ENCODE measurements at regions not wholly inside any gene's neighbourhood (a gene's known extent, or its start where the extent isn't known, plus 50 kb on each side); places are given as distances from the start of the nearest gene placed in this dataset.
A peak's percentile ranks its signal among the peaks of the same experiment; 100 is the strongest.

GRCh38 chr6:51531623-51532022 is 555.8 kb downstream of the PKHD1 start:
- H3K27me3 ChIP-seq (ENCODE audit: control insufficient read depth, insufficient read depth, low read length): no peaks in the 10 kb centered on the region
- no peak for DNase-seq
- H3K4me1 ChIP-seq (ENCODE audit: control insufficient read depth, insufficient read depth, low read length): no peaks in the 10 kb centered on the region
- WGBS (ENCODE audit: insufficient coverage): no CpG with 5 or more reads among the region's 2 CpGs
- H3K4me3 ChIP-seq (ENCODE audit: low read length): no peak overlapping the region
- no peaks in the 10 kb centered on the region for H3K36me3 ChIP-seq (ENCODE audit: control insufficient read depth, insufficient read depth, low read length)
- no peaks in the 10 kb centered on the region for H3K9me3 ChIP-seq (replicated peaks; ENCODE audit: control insufficient read depth, low read depth, low read length)
- H3K27ac ChIP-seq (ENCODE audit: low read length): no peak overlapping the region

- Histone ChIP-seq H3K36me3 (ENCODE audit: control insufficient read depth, insufficient read depth, low read length) (no peaks in the 10 kb centered on the region), H3K4me1 (ENCODE audit: control insufficient read depth, insufficient read depth, low read length) (no peaks in the 10 kb centered on the region), H3K9me3 (replicated peaks; ENCODE audit: control insufficient read depth, low read depth, low read length) (no peaks in the 10 kb centered on the region), H3K27me3 (ENCODE audit: control insufficient read depth, insufficient read depth, low read length) (no peaks in the 10 kb centered on the region), H3K4me3 (ENCODE audit: low read length) (no peak overlapping the region), H3K27ac (ENCODE audit: low read length) (no peak overlapping the region)
- WGBS (ENCODE audit: insufficient coverage): no CpG with 5 or more reads among the region's 3 CpGs
- no peak for DNase-seq
Measured at GRCh38 chr6:51533962-51534361, 553.5 kb downstream of the PKHD1 start.

DNA sequence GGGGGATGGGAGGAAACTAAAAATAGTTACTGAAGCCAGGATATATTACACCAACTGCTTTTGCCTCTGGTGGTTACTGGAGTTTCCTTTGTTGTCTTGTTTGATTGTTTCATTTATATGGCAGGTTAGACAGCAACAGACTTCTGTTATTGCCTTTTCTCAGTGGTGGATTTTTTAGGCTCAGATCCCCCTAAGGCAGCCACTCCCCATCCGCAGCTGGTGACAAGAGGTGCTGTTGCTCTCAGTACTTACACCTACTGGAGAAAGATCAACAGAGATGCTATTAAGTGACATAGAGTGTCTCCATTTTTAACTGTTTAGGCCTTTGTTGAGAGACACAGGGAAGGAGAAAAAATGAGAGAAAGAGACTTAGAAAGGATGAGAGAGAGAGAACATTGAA is 552.1 kb downstream of the PKHD1 start:
- H3K27ac ChIP-seq (ENCODE audit: low read length): no peak overlapping the region
- no peak for DNase-seq
- no peaks in the 10 kb centered on the region for H3K9me3 ChIP-seq (replicated peaks; ENCODE audit: control insufficient read depth, low read depth, low read length)
- no peaks in the 10 kb centered on the region for H3K27me3 ChIP-seq (ENCODE audit: control insufficient read depth, insufficient read depth, low read length)
- no peaks in the 10 kb centered on the region for H3K4me1 ChIP-seq (ENCODE audit: control insufficient read depth, insufficient read depth, low read length)
- WGBS (ENCODE audit: insufficient coverage): no CpG with 5 or more reads among the region's 1 CpG
- H3K4me3 ChIP-seq (ENCODE audit: low read length): no peak overlapping the region
- H3K36me3 ChIP-seq (ENCODE audit: control insufficient read depth, insufficient read depth, low read length): no peaks in the 10 kb centered on the region

DNA sequence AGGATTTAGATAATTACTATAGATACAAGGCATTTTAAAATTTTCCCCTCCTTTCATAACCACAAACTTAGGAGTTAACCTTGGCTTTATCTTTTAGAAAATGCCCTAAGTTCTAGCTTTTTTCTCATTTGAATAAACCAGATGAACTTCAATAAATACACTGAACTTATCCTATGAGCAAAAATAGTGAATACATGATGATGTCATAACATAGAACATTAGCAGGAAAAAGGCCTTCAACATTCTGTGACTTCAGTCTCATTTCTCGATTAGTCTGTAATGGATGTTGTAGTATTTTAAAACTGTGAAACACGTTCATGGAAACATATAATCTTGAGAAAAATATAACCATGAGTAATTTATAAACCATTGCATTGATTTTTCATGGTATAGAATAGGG is 550.7 kb downstream of the PKHD1 start:
- no peaks in the 10 kb centered on the region for H3K36me3 ChIP-seq (ENCODE audit: control insufficient read depth, insufficient read depth, low read length)
- no peak for DNase-seq
- H3K27ac ChIP-seq (ENCODE audit: low read length): no peak overlapping the region
- no peaks in the 10 kb centered on the region for H3K4me1 ChIP-seq (ENCODE audit: control insufficient read depth, insufficient read depth, low read length)
- WGBS (ENCODE audit: insufficient coverage): no CpG with 5 or more reads among the region's 2 CpGs
- H3K27me3 ChIP-seq (ENCODE audit: control insufficient read depth, insufficient read depth, low read length): no peaks in the 10 kb centered on the region
- no peaks in the 10 kb centered on the region for H3K9me3 ChIP-seq (replicated peaks; ENCODE audit: control insufficient read depth, low read depth, low read length)
- no peak overlapping the region for H3K4me3 ChIP-seq (ENCODE audit: low read length)

GRCh38 chr6:51541847-51542246 is 545.6 kb downstream of the PKHD1 start:
- whole genome bisulfite sequencing (ENCODE audit: insufficient coverage): 60% methylated on average over 1 of the region's 7 CpGs
- H3K4me1 ChIP-seq (ENCODE audit: control insufficient read depth, insufficient read depth, low read length): no peaks in the 10 kb centered on the region
- no peaks in the 10 kb centered on the region for H3K27me3 ChIP-seq (ENCODE audit: control insufficient read depth, insufficient read depth, low read length)
- no peak overlapping the region for H3K27ac ChIP-seq (ENCODE audit: low read length)
- DNase-seq: peak; percentile 38
- no peaks in the 10 kb centered on the region for H3K9me3 ChIP-seq (replicated peaks; ENCODE audit: control insufficient read depth, low read depth, low read length)
- no peak overlapping the region for H3K4me3 ChIP-seq (ENCODE audit: low read length)
- no peaks in the 10 kb centered on the region for H3K36me3 ChIP-seq (ENCODE audit: control insufficient read depth, insufficient read depth, low read length)

DNA sequence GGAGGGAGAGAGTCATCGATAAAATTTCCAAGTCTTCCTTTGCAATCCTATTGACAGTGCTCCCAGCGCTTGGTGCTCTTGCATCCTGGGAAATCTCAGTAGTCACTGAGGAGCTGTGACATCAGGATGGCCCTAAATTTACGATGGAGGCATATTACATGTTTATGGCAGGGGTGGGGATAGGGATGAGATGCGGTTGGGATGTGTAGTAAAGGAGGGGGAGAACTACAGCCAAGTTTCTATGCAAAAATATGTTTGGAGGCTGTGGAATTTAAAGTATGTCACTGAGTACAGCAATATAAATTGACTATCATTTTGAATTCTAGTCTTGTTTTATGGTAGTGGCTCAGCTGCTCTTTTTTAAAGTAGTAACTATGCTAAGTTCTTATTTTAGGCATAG is 544.9 kb downstream of the PKHD1 start:
- no peaks in the 10 kb centered on the region for H3K27me3 ChIP-seq (ENCODE audit: control insufficient read depth, insufficient read depth, low read length)
- 28% methylated on average over 3 of the region's 4 CpGs for WGBS (ENCODE audit: insufficient coverage)

GRCh38 chr6:51550243-51550642 is 537.2 kb downstream of the PKHD1 start:
- no CpG with 5 or more reads among the region's 1 CpG for WGBS (ENCODE audit: insufficient coverage)
- Histone ChIP-seq H3K36me3 (ENCODE audit: control insufficient read depth, insufficient read depth, low read length) (no peaks in the 10 kb centered on the region), H3K4me3 (ENCODE audit: low read length) (no peak overlapping the region), H3K4me1 (ENCODE audit: control insufficient read depth, insufficient read depth, low read length) (no peaks in the 10 kb centered on the region), H3K9me3 (replicated peaks; ENCODE audit: control insufficient read depth, low read depth, low read length) (no peaks in the 10 kb centered on the region), H3K27ac (ENCODE audit: low read length) (no peak overlapping the region), H3K27me3 (ENCODE audit: control insufficient read depth, insufficient read depth, low read length) (no peaks in the 10 kb centered on the region)
- DNase-seq: no peak

More for the DNA sequence above, 544.9 kb downstream of the PKHD1 start:
- Histone ChIP-seq H3K9me3 (replicated peaks; ENCODE audit: control insufficient read depth, low read depth, low read length) (no peaks in the 10 kb centered on the region), H3K4me1 (ENCODE audit: control insufficient read depth, insufficient read depth, low read length) (no peaks in the 10 kb centered on the region), H3K27ac (ENCODE audit: low read length) (no peak overlapping the region), H3K36me3 (ENCODE audit: control insufficient read depth, insufficient read depth, low read length) (no peaks in the 10 kb centered on the region), H3K4me3 (ENCODE audit: low read length) (no peak overlapping the region)
- DNase-seq: peak; percentile 8

DNA sequence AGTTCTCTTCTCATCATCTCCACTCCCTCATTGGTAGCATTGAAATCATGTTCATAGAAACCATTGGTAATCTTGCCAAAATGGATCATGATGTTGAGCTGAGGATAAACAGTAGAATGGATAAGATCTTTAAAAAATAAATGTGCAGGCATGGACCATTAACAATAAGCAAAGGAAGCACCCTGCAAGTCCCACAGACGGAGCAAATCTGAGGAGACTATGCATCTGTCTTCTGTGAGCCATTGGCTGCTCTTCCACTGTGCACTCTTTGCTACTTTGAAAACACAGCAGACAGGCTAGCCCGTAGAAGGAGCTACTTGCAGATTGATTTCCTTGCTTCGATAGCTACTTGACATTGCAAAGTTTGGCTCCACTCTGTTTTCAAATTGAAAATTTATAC is 535.0 kb downstream of the PKHD1 start:
- H3K36me3 ChIP-seq (ENCODE audit: control insufficient read depth, insufficient read depth, low read length): no peaks in the 10 kb centered on the region
- no peaks in the 10 kb centered on the region for H3K27me3 ChIP-seq (ENCODE audit: control insufficient read depth, insufficient read depth, low read length)
- no peak overlapping the region for H3K4me3 ChIP-seq (ENCODE audit: low read length)
- 17% methylated on average over 1 of the region's 3 CpGs for WGBS (ENCODE audit: insufficient coverage)
- no peaks in the 10 kb centered on the region for H3K4me1 ChIP-seq (ENCODE audit: control insufficient read depth, insufficient read depth, low read length)
- no peak overlapping the region for H3K27ac ChIP-seq (ENCODE audit: low read length)
- no peak for DNase-seq
- no peaks in the 10 kb centered on the region for H3K9me3 ChIP-seq (replicated peaks; ENCODE audit: control insufficient read depth, low read depth, low read length)

DNA sequence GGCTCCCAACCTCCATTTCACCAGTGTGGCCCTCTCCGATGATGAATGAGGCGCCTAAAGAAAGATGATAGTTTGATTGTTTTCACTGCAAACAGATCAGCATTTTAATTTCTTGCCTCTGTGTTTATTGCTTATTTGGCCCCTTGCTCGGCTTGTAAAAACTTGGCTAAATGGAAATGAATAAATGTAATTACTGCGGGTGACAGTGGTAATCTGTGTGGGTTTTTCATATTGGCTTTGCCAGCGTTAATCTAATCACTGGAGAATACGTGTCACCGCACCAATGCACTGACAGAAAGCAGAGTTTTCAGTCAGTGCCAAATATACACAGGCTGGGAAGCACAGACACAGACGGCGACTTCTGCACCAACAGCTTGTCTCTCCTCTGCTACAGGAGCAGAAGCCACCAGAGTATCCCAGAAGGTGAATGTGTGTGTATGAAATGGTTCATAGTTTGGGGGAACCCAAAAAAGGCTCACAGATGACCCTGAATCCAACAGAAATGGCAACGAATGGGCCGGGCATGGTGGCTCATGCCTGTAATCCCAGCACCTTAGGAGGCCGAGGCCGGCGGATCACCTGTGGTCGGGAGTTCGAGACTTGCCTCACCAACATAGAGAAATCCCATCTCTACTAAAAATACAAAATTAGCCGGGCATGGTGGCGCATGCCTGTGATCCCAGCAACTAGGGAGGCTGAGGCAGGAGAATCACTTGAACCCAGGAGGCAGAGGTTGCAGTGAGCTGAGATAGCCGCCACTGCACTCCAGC is 534.0 kb downstream of the PKHD1 start:
- no peak for DNase-seq
- Histone ChIP-seq H3K36me3 (ENCODE audit: control insufficient read depth, insufficient read depth, low read length) (no peaks in the 10 kb centered on the region), H3K9me3 (replicated peaks; ENCODE audit: control insufficient read depth, low read depth, low read length) (no peaks in the 10 kb centered on the region), H3K4me3 (ENCODE audit: low read length) (no peak overlapping the region), H3K27ac (ENCODE audit: low read length) (no peak overlapping the region), H3K27me3 (ENCODE audit: control insufficient read depth, insufficient read depth, low read length) (no peaks in the 10 kb centered on the region), H3K4me1 (ENCODE audit: control insufficient read depth, insufficient read depth, low read length) (no peaks in the 10 kb centered on the region)
- 66% methylated on average over 12 of the region's 19 CpGs for WGBS (ENCODE audit: insufficient coverage)

DNA sequence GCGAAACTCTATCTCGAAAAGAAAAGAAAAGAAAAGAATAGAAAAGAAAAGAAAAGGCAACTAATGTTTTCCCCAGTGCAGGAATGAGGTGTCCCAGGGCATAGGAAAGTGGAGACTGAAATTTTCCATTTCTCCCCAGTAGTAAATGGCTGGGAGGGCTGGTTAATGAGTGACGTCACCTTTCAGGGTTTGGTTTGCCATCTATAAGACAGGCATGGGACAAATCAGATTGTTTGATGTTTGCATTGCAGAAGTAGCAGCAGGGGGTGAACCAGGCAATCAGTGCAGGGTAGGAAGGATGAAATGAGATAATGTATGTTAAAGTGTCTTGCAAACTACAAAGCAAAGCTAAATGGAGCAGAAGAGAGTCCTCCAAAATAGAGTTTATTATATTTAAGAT is 533.4 kb downstream of the PKHD1 start:
- no peaks in the 10 kb centered on the region for H3K4me1 ChIP-seq (ENCODE audit: control insufficient read depth, insufficient read depth, low read length)
- no peaks in the 10 kb centered on the region for H3K9me3 ChIP-seq (replicated peaks; ENCODE audit: control insufficient read depth, low read depth, low read length)
- WGBS (ENCODE audit: insufficient coverage): 80% methylated on average over 3 of the region's 3 CpGs
- H3K27me3 ChIP-seq (ENCODE audit: control insufficient read depth, insufficient read depth, low read length): no peaks in the 10 kb centered on the region
- H3K4me3 ChIP-seq (ENCODE audit: low read length): no peak overlapping the region
- H3K27ac ChIP-seq (ENCODE audit: low read length): no peak overlapping the region
- no peak for DNase-seq
- H3K36me3 ChIP-seq (ENCODE audit: control insufficient read depth, insufficient read depth, low read length): no peaks in the 10 kb centered on the region

DNA sequence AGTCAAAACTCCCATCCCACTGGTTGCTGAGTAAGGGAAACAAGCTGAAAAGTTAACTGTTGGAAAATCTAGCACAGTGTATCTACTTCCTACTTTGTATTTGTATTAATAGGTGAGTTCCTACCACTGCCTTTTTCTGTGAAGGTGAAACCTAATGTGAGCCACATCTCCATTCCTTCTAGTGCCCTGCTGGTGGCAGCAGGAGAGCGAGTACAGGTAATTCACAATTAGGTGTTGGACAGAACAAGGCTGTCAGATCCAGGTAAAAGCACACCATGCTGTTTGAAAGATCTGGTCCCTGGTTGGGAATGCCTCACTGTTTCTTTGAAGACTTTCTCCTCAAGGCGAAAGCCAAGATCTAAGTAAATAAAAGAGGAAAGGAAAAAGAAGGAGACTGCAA is 528.4 kb downstream of the PKHD1 start:
- DNase-seq: no peak
- Histone ChIP-seq H3K4me3 (ENCODE audit: low read length) (no peak overlapping the region), H3K27me3 (ENCODE audit: control insufficient read depth, insufficient read depth, low read length) (no peaks in the 10 kb centered on the region), H3K9me3 (replicated peaks; ENCODE audit: control insufficient read depth, low read depth, low read length) (no peaks in the 10 kb centered on the region), H3K27ac (ENCODE audit: low read length) (no peak overlapping the region), H3K36me3 (ENCODE audit: control insufficient read depth, insufficient read depth, low read length) (no peaks in the 10 kb centered on the region), H3K4me1 (ENCODE audit: control insufficient read depth, insufficient read depth, low read length) (no peaks in the 10 kb centered on the region)
- WGBS (ENCODE audit: insufficient coverage): 50% methylated on average over 1 of the region's 2 CpGs
